KMS-11 (cell line): ENCODE measurements at regions not wholly inside any gene's neighbourhood (a gene's known extent, or its start where the extent isn't known, plus 50 kb on each side); places are given as distances from the start of the nearest gene placed in this dataset.

Experiments used
- H2AFZ ChIP-seq: fragments of 200-600 bp; sonication (generic); 2 replicates; pipeline ENCODE4 v1.6.1; 2016; ENCODE audit warnings: antibody characterized with exemption, mixed run types, low read depth
- H3K27ac ChIP-seq: fragments of 200-600 bp; sonication (generic); 2 replicates; pipeline ENCODE4 v1.6.1; 2016; ENCODE audit warnings: mild to moderate bottlenecking, mixed run types
- H3K27me3 ChIP-seq: fragments of 200-600 bp; sonication (generic); 2 replicates; pipeline ENCODE4 v1.6.1; 2017; ENCODE audit warnings: mild to moderate bottlenecking, low read depth, mixed run types, moderate library complexity; ENCODE audit not compliant: insufficient read depth
- H3K36me3 ChIP-seq: fragments of 200-600 bp; sonication (generic); 2 replicates; pipeline ENCODE4 v1.6.1; 2017; ENCODE audit warnings: mild to moderate bottlenecking, mixed run types; ENCODE audit not compliant: insufficient read depth
- H3K4me1 ChIP-seq: fragments of 200-600 bp; sonication (generic); 2 replicates; pipeline ENCODE4 v1.6.1; 2016; ENCODE audit warnings: mild to moderate bottlenecking, low read depth, mixed run types; ENCODE audit not compliant: poor library complexity, severe bottlenecking
- H3K4me2 ChIP-seq: fragments of 200-600 bp; sonication (generic); 2 replicates; pipeline ENCODE4 v1.7.0; 2016; ENCODE audit warnings: mild to moderate bottlenecking, mixed run types
- H3K4me3 ChIP-seq: fragments of 200-600 bp; sonication (generic); IDR thresholded peaks from 2 replicates; pipeline ENCODE4 v1.6.1; 2017; ENCODE audit warnings: low read depth, low read length, mixed read lengths; ENCODE audit not compliant: insufficient read depth
- H3K79me2 ChIP-seq: fragments of 200-600 bp; sonication (generic); 2 replicates; pipeline ENCODE4 v1.6.1; 2016; ENCODE audit warnings: low read depth, mixed run types; ENCODE audit not compliant: insufficient read depth
- H3K9ac ChIP-seq: fragments of 200-600 bp; sonication (generic); 2 replicates; pipeline ENCODE4 v1.6.1; 2016; ENCODE audit warnings: mild to moderate bottlenecking, mixed run types
- H4K20me1 ChIP-seq: fragments of 200-600 bp; sonication (generic); 2 replicates; pipeline ENCODE4 v1.6.1; 2016; ENCODE audit warnings: mild to moderate bottlenecking, mixed run types; ENCODE audit not compliant: insufficient read depth
- CTCF ChIP-seq: fragments of 200-600 bp; sonication (generic); conservative IDR thresholded peaks from 2 replicates; pipeline ENCODE4 v1.6.1; 2017; ENCODE audit warnings: low read depth, mild to moderate bottlenecking, antibody characterized with exemption, low read length, moderate library complexity, mixed read lengths

DNA sequence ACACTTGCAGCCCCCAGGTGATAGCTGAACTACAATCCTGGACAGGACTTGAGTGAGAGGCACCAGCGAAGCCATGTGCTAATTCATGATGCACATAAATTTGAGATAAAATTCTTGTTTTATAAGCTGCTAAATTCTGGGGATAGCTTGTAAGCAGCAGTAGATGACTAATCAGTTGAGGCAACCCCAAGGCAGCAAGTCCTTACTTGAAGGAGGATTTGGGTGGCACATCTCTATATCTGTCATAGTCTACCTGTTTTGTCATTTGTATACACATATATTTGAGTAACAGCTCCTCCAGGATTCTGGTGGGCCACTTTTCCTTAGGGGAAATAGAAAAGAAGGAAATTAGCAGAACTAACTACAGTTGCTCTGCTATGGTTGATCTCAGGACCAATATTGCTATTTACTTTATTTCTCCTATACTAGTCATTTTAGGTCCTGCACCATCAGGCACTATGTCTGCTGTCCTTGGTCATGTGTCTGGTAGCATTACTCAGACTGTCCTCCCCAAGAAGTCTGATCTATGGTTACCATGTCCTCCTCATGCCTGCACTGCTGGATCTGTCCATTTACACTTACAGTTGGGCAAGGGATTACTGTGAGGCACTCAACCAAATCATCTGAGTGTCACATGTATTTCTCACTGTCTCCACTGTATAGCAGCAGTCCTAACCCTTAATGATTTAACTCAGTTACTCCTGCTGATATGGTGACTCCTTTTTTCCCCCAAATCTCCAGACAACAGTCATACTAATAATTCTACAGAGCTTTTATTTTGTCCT, 436.0 kb upstream of the CWC22 start:
- Histone ChIP-seq H3K27ac (no peak overlapping the region), H3K36me3 (no peaks in the 10 kb centered on the region), H3K9ac (no peak overlapping the region), H3K4me2 (no peak overlapping the region), H3K79me2 (no peaks in the 10 kb centered on the region), H4K20me1 (no peaks in the 10 kb centered on the region), H3K4me3 (no peak overlapping the region), H3K4me1 (no peaks in the 10 kb centered on the region), H3K27me3 (no peaks in the 10 kb centered on the region), H2AFZ (no peak overlapping the region)
- TF ChIP-seq CTCF: no peak

DNA sequence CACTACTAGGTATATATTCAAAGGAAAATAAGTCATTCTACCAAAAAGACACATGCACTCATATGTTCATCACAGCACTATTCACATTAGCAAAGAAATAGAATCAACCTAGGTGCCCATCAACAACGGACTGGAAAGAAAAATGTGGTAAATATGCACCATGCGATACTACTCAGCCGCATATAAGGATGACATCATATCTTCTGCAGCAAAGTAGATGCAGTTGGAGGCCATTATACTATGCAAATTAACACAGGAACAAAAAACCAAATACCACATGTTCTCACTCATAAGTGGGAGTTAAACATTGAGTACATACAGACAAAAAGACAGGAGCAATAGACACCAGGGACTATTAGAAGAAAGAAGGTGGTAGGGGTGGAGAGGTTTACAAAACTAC, 412.1 kb upstream of the CWC22 start:
- Histone ChIP-seq H3K79me2 (no peaks in the 10 kb centered on the region), H3K9ac (no peak overlapping the region), H3K4me3 (no peak overlapping the region), H3K27me3 (no peaks in the 10 kb centered on the region), H3K27ac (no peak overlapping the region), H3K4me2 (no peak overlapping the region), H3K36me3 (no peaks in the 10 kb centered on the region), H2AFZ (no peak overlapping the region), H4K20me1 (no peaks in the 10 kb centered on the region), H3K4me1 (no peaks in the 10 kb centered on the region)
- no peak for TF ChIP-seq CTCF

GRCh38 chr2:180416627-180417026, 409.5 kb upstream of the CWC22 start:
- no peak overlapping the region for H3K4me3 ChIP-seq
- H3K4me2 ChIP-seq: no peak overlapping the region
- H3K9ac ChIP-seq: no peak overlapping the region
- no peaks in the 10 kb centered on the region for H3K4me1 ChIP-seq
- H4K20me1 ChIP-seq: no peaks in the 10 kb centered on the region
- H3K36me3 ChIP-seq: no peaks in the 10 kb centered on the region
- TF ChIP-seq CTCF: no peak
- H3K27ac ChIP-seq: no peak overlapping the region
- H2AFZ ChIP-seq: no peak overlapping the region
- H3K27me3 ChIP-seq: no peaks in the 10 kb centered on the region
- H3K79me2 ChIP-seq: no peaks in the 10 kb centered on the region

DNA sequence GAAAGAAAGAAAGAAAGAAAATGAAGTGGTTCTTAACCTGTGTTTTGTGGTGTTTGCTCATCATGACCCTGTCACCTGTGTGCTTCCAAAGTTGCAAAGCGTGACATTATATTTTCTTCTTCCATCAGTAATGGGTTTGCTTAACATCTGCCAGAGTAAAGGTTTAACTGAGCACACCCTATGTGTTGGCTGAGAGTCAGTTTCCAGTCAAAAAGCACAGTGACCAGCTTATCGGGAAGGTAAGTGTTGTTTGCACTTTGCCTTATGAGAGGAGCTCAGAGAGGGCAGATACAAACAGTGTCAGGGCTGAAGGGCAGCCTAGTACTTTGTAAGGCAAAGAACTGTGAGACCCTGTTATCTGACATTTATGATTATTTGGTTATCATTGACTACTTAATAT, 406.2 kb upstream of the CWC22 start:
- no peak for TF ChIP-seq CTCF

More for the DNA sequence above, 406.2 kb upstream of the CWC22 start:
- Histone ChIP-seq H3K27me3 (no peaks in the 10 kb centered on the region), H2AFZ (no peak overlapping the region), H3K4me2 (no peak overlapping the region), H3K4me1 (no peaks in the 10 kb centered on the region), H3K36me3 (no peaks in the 10 kb centered on the region), H3K79me2 (no peaks in the 10 kb centered on the region), H3K9ac (no peak overlapping the region), H4K20me1 (no peaks in the 10 kb centered on the region), H3K27ac (no peak overlapping the region), H3K4me3 (no peak overlapping the region)
